Gastrocnemius medialis (tissue), 4 donors: ENCODE measurements at regions not wholly inside any gene's neighbourhood (a gene's known extent, or its start where the extent isn't known, plus 50 kb on each side); places are given as distances from the start of the nearest gene placed in this dataset.

Source experiments
- ATAC-seq, 2 donors: fragments of 150-250 bp; one replicate each; pipeline ENCODE4 v1.9.1; 2016
- DNase-seq, 2 donors: peaks; one replicate each; pipeline ENCODE4 v3.0.0-alpha.2; 2019
- H3K27ac ChIP-seq, 4 donors: fragments of 200-600 bp; sonication (generic); 1 replicate in 1 of 4; 2 replicates in 3 of 4; pipeline ENCODE4 v1.5.1; 2016 to 2018; ENCODE audit warnings: mild to moderate bottlenecking in 2 of 4, moderate library complexity in 1 of 4
- H3K27me3 ChIP-seq, 3 donors: fragments of 200-600 bp; sonication (generic) in 2 of 3; 1 replicate in 1 of 3; 2 replicates in 2 of 3; pipeline versions ENCODE4 v1.5.1 to v1.6.0; 2016 to 2019; ENCODE audit warnings: mild to moderate bottlenecking in 1 of 3, moderate library complexity in 1 of 3
- H3K36me3 ChIP-seq, 2 donors: fragments of 200-600 bp; sonication (generic) in 1 of 2; one replicate each; pipeline ENCODE4 v1.5.1; 2017 to 2018
- H3K4me1 ChIP-seq, 2 donors: fragments of 200-600 bp; sonication (generic) in 1 of 2; one replicate each; pipeline ENCODE4 v1.5.1; 2016 to 2017; ENCODE audit warnings: mild to moderate bottlenecking in 2 of 2
- H3K4me3 ChIP-seq, 4 donors: fragments of 200-600 bp; sonication (generic) in 3 of 4; 1 replicate in 1 of 4; 2 replicates in 3 of 4; pipeline ENCODE4 v1.5.1; 2016 to 2019; ENCODE audit warnings: mild to moderate bottlenecking in 2 of 4
- H3K9me3 ChIP-seq, 3 donors: fragments of 200-600 bp; sonication (generic) in 2 of 3; 1 replicate in 1 of 3; 2 replicates in 2 of 3; pipeline ENCODE4 v1.5.1; 2016 to 2019
- POLR2A ChIP-seq, 2 donors: fragments of 450-650 bp; IDR thresholded peaks; one replicate each; pipeline ENCODE4 v1.6.1; 2017; ENCODE audit warnings: antibody characterized with exemption in 2 of 2, mild to moderate bottlenecking in 2 of 2, moderate library complexity in 2 of 2
- in situ Hi-C, 4 donors: fragments of 200-750 bp; cut with MboI; loops; one replicate each; pipeline versions ENCODE4 v1.15.0 to v1.8.0; 2017; ENCODE audit warnings: low sequenced_read_pairs in 4 of 4
- intact Hi-C: fragments of 100-400 bp; cut with DNase I; formaldehyde crosslinking; loops from one replicate; pipeline ENCODE4 v1.15.1; 2023; ENCODE audit warnings: low total_unique reads
- TF ChIP-seq, protein P1 (sequence below), 5 experiments: fragments of 450-650 bp in 3 of 5; fragments of 200-600 bp in 2 of 5; sonication (generic) in 2 of 5; IDR thresholded peaks in 4 of 5; conservative IDR thresholded peaks in 1 of 5; 1 replicate in 4 of 5; 2 replicates in 1 of 5; pipeline ENCODE4 v1.5.1; 2016 to 2019; ENCODE audit warnings: antibody characterized with exemption in 5 of 5, mild to moderate bottlenecking in 3 of 5, moderate library complexity in 3 of 5

DNA sequence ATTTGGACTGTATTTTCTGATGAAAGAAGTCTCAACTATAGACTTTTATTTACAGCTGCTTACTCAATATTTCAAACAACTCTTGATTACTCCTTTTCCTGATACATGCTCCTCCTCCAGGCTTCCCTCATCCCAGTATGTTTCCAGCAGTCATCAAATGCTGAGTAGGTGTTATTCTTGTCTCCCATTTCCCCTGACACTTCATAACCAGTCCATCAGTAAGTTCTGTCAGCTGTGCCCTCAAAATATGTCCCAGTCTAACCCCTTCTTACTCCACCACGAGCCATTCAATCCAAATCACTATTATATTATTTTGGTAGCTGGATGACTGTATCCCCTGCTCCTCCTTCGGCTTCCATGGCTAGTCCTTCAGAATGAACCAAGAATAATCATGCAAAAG lies 189.1 kb upstream of the DTNA start:
- Histone ChIP-seq H3K36me3 (no peaks in the 10 kb centered on the region), H3K27me3 (no peaks in the 10 kb centered on the region), H3K4me3 (no peak overlapping the region), H3K4me1 (peaks cover 25 to 27% of the 10 kb centered on the region in 2 donors), H3K9me3 (no peaks in the 10 kb centered on the region), H3K27ac (no peak overlapping the region)
- in situ Hi-C loops (loop anchor here in 1 of 4 donors (25.0 kb wide), 1 partner anchor 266 kb away; no protein-coding TSS in a partner anchor), intact Hi-C loops (no loop called here)
- no peak for ATAC-seq
- no peak for TF ChIP-seq POLR2A (IDR thresholded peaks at IDR 0.05)
- TF ChIP-seq, protein P1, sequence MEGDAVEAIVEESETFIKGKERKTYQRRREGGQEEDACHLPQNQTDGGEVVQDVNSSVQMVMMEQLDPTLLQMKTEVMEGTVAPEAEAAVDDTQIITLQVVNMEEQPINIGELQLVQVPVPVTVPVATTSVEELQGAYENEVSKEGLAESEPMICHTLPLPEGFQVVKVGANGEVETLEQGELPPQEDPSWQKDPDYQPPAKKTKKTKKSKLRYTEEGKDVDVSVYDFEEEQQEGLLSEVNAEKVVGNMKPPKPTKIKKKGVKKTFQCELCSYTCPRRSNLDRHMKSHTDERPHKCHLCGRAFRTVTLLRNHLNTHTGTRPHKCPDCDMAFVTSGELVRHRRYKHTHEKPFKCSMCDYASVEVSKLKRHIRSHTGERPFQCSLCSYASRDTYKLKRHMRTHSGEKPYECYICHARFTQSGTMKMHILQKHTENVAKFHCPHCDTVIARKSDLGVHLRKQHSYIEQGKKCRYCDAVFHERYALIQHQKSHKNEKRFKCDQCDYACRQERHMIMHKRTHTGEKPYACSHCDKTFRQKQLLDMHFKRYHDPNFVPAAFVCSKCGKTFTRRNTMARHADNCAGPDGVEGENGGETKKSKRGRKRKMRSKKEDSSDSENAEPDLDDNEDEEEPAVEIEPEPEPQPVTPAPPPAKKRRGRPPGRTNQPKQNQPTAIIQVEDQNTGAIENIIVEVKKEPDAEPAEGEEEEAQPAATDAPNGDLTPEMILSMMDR (IDR thresholded peaks at IDR 0.05 in 4 of 5, conservative IDR thresholded peaks at IDR 0.05 in 1 of 5) = no peak
- DNase-seq = no peak

DNA sequence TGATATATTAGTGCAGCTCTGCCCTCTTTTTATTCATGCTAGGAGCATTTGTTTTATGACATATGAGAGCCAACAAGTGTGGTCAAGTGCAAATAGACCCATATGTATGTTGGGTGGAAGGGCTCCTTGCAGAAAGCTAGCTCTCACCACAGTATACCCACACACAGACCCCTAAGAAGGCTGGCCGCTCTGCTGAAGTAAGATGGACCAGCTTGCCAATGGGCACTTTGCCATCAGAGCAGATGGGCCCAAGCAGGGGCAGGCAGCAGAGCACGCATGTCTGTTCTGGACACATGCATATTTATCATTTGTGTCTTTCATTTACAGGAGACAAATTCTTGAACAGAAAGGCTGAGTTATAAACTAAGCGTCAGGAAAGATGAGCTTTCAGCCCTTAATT lies 187.5 kb upstream of the DTNA start:
- no peak for ATAC-seq
- H3K4me3 ChIP-seq = no peak overlapping the region
- no peaks in the 10 kb centered on the region for H3K36me3 ChIP-seq
- no peak overlapping the region for H3K27ac ChIP-seq
- no peaks in the 10 kb centered on the region for H3K27me3 ChIP-seq
- H3K9me3 ChIP-seq = no peaks in the 10 kb centered on the region
- in situ Hi-C loops = loop anchor here in 1 of 4 donors (25.0 kb wide), 1 partner anchor 265 kb away; no protein-coding TSS in a partner anchor
- intact Hi-C loops = no loop called here
- no peak for DNase-seq
- TF ChIP-seq POLR2A (IDR thresholded peaks at IDR 0.05) = no peak
- TF ChIP-seq, protein P1 (IDR thresholded peaks at IDR 0.05 in 4 of 5, conservative IDR thresholded peaks at IDR 0.05 in 1 of 5) = no peak
- peaks cover 29 to 30% of the 10 kb centered on the region in 2 donors for H3K4me1 ChIP-seq

DNA sequence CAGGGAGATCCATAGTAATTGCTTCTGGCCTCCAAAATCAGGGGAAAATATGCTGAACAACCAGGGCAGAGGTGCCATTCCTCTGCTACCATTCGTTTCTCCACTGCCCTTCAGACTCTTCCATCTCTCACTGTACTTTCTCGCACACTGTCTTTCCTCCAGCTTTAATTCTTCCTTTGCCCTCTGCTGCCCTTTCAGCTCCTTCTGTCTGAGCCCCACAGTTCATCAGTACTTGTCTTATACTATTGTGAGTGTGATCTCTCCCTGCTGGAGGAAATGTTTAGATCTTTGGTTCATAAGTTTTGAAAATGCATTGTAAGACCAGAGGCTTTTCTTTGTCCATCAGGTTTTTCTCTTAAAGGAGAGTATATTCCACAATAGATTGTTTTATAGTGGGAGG lies 184.9 kb upstream of the DTNA start:
- no peak for TF ChIP-seq POLR2A (IDR thresholded peaks at IDR 0.05)
- TF ChIP-seq, protein P1 (IDR thresholded peaks at IDR 0.05 in 4 of 5, conservative IDR thresholded peaks at IDR 0.05 in 1 of 5) = no peak
- Histone ChIP-seq H3K36me3 (no peaks in the 10 kb centered on the region), H3K27ac (no peak overlapping the region), H3K4me3 (no peak overlapping the region), H3K4me1 (peaks cover 39 to 47% of the 10 kb centered on the region in 2 donors), H3K27me3 (no peaks in the 10 kb centered on the region), H3K9me3 (no peaks in the 10 kb centered on the region)
- in situ Hi-C loops = loop anchor here in 1 of 4 donors (25.0 kb wide), 1 partner anchor 112 kb away; no protein-coding TSS in a partner anchor
- DNase-seq = no peak
- intact Hi-C loops = no loop called here
- ATAC-seq = no peak

DNA sequence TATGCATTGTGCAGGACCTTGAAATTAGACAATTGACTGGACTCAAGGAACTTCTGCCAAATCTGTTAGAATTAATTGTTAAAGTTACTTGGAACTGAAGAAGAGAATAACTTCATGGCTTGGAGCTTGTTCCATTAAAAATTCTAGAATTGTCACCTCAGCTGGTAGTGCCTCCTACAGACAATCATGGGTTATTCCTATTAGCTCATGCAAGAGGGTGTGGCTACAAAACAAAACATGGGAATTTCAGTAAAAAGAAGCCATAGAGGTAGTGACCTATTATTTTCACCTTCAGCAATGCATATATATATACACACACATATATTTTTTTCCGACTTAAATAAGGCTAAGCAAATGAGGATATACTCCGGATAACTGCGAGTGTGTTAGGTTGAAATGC lies 181.9 kb upstream of the DTNA start:
- H3K4me1 ChIP-seq = peaks cover 34 to 38% of the 10 kb centered on the region in 2 donors

More for the DNA sequence above, 181.9 kb upstream of the DTNA start:
- TF ChIP-seq, protein P1 (IDR thresholded peaks at IDR 0.05 in 4 of 5, conservative IDR thresholded peaks at IDR 0.05 in 1 of 5) = no peak
- no peaks in the 10 kb centered on the region for H3K27me3 ChIP-seq
- intact Hi-C loops (no loop called here), in situ Hi-C loops (loop anchor here in 1 of 4 donors (25.0 kb wide), 1 partner anchor 109 kb away; no protein-coding TSS in a partner anchor)
- H3K9me3 ChIP-seq = no peaks in the 10 kb centered on the region
- DNase-seq (no peak), ATAC-seq (no peak)
- H3K36me3 ChIP-seq = no peaks in the 10 kb centered on the region
- no peak overlapping the region for H3K4me3 ChIP-seq
- no peak overlapping the region for H3K27ac ChIP-seq
